ENCODE measurements at regions not wholly inside any gene's neighbourhood (a gene's known extent, or its start where the extent isn't known, plus 50 kb on each side); places are given as distances from the start of the nearest gene placed in this dataset.

DNA sequence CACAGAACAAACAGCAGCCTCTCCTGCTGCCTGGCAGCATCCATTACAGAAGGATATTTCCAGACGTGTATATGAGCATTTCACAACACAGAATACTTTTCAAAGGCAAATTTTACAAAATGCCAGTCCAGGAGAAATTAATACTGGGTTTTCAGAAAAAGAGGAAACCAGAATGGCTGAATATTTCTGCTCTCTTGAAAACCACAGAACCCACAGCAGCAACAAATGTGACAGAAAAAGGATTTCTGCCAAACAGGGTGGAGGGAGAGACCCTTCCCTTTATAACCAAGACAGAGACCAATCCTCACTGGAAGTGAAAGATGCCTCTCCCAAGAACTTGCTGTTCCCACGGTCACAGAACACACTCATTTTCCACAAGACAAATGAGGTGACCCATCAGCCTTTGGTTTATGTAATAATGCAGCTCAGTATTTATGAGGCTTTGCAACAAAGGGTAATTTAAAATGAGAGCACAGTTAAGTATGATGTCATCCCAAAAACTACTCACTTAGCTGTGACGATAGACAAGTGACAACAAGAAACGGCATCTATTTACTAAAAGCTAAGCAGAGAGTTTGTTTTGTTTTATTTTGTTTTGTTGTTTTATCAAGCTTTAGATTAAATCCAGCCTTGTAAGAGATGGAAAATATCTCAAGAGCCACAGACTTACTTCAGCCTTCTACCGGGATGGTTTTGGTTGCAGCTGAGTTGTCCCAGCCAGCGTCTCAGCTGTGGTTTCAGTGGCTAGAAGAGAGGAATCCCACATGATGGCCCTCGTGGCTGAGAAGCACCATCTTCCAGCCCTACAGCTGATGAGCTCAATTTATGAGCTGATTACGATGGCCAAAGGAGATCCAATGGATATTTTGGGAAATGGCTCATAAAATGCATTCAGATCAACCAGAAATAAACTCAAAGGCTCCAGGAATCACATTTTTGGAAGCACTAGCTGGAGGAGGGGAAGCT is 249.3 kb upstream of the AGAP1 start:
- no peak for DNase-seq
- intact Hi-C loops (cut with DNase I, micrococcal nuclease): no loop called here
- Mint-ChIP-seq H3K4me1 (no peaks in the 10 kb centered on the region), H3K4me3 (no peak overlapping the region), H3K36me3 (ENCODE audit: low read depth) (no peaks in the 10 kb centered on the region), H3K9me3 (ENCODE audit: low read depth) (no peaks in the 10 kb centered on the region), H3K27me3 (peaks cover 19% of the 10 kb centered on the region), H3K27ac (no peak overlapping the region)
- no peak for ATAC-seq
- CTCF ChIA-PET: interaction anchor here (0.6 kb wide), 1 partner anchor 352 kb away, joined by 3 read pairs; no protein-coding TSS in a partner anchor
- POLR2A ChIA-PET: no interaction called here

DNA sequence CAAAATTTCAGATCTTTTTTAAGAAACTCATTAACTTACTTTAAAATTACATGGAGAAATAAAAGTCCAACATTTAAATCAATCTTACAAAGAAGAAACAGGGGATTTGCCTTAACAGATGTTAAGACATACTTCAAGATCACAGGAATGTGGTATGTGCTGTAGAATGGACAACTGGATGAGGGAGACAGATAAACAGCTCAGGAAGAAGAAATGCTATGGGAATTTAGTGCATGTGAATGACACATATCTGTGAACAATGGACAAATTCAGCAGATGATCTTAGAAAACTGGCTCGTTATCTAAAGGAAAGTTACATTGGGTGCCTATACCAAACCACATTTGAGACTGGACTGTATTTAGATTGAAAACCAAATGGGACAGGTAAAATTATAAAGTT is 246.8 kb upstream of the AGAP1 start:
- ChIA-PET CTCF (no interaction called here), POLR2A (no interaction called here)
- DNase-seq (no peak), ATAC-seq (no peak)
- Mint-ChIP-seq H3K27ac (no peak overlapping the region), H3K4me1 (no peaks in the 10 kb centered on the region), H3K36me3 (ENCODE audit: low read depth) (no peaks in the 10 kb centered on the region), H3K9me3 (ENCODE audit: low read depth) (peaks cover 3% of the 10 kb centered on the region), H3K4me3 (no peak overlapping the region), H3K27me3 (peaks cover 16% of the 10 kb centered on the region)
- intact Hi-C loops (cut with DNase I, micrococcal nuclease): no loop called here

DNA sequence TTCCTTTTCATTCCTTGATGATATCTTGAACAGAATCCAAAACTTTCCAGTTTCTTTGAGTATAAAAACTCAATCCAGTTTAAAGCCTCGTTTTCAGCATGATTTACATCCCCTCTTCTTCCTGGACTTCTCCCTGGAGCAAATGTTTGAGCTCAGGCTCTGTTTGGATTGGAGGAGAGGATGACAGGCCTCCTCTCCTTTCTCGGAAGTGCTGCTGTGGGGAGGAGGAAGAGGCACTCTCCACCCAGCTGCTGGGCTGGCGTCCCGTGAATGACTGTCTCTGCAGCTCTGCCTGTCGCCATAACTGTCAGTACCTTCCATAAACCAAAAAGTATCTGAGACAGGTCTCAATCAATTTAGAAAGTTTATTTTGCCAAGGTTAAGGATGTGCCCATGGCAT is 238.2 kb upstream of the AGAP1 start:
- ChIA-PET POLR2A (no interaction called here), CTCF (no interaction called here)
- Mint-ChIP-seq H3K4me1 (no peaks in the 10 kb centered on the region), H3K27ac (no peak overlapping the region), H3K4me3 (no peak overlapping the region), H3K36me3 (ENCODE audit: low read depth) (no peaks in the 10 kb centered on the region), H3K27me3 (peaks cover 30% of the 10 kb centered on the region), H3K9me3 (ENCODE audit: low read depth) (no peaks in the 10 kb centered on the region)
- no peak for ATAC-seq
- no peak for DNase-seq
- intact Hi-C loops (cut with DNase I, micrococcal nuclease): no loop called here

DNA sequence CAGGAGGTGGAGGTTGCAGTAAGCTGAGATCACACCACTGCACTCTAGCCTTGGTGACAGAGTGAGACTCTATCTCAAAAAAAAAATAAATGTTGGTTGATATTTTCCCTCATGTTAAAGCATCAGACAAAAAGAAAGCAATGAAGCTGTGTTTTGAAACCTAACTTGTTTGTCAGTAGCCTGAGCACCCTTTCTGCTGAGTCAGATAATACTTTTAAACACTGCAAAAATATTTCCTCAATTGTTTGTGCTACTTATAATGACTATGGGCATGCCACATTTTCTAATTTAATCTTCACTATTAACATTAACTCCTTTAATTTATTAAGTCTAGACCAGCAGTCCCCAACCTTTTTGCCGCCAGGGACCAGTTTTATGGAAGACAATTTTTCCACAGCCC is 236.3 kb upstream of the AGAP1 start:
- ATAC-seq (no peak), DNase-seq (no peak)
- POLR2A ChIA-PET: no interaction called here
- H3K9me3 Mint-ChIP-seq (ENCODE audit: low read depth): no peaks in the 10 kb centered on the region
- H3K36me3 Mint-ChIP-seq (ENCODE audit: low read depth): no peaks in the 10 kb centered on the region
- no peak overlapping the region for H3K27ac Mint-ChIP-seq
- CTCF ChIA-PET: no interaction called here
- H3K27me3 Mint-ChIP-seq: peaks cover 40% of the 10 kb centered on the region
- intact Hi-C loops (cut with DNase I, micrococcal nuclease): no loop called here
- H3K4me3 Mint-ChIP-seq: no peak overlapping the region
- no peaks in the 10 kb centered on the region for H3K4me1 Mint-ChIP-seq

DNA sequence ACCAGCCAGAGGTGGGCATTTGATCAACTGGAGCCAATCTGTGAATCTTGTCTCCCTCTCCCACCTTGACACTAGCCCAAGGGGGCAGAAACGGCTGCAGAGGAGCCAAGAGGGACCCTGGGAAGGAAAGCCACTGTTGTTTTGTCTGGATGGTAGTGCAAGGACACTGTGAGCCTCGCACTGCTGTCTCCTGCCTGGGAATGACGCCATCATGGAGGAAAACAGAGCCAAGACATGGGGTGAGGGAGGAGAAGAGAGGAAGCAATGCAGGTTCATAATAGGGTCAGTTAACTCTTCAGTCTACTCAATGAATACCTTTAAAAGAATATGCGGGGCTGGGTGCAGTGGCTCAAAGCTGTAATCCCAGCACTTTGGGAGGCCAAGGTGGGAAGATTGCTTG is 231.1 kb upstream of the AGAP1 start:
- Mint-ChIP-seq H3K27ac (no peak overlapping the region), H3K27me3 (peaks cover 58% of the 10 kb centered on the region), H3K4me3 (no peak overlapping the region), H3K36me3 (ENCODE audit: low read depth) (no peaks in the 10 kb centered on the region), H3K9me3 (ENCODE audit: low read depth) (no peaks in the 10 kb centered on the region), H3K4me1 (no peaks in the 10 kb centered on the region)
- POLR2A ChIA-PET: no interaction called here
- CTCF ChIA-PET: interaction anchor here (0.6 kb wide), 1 partner anchor 486 kb away, joined by 3 read pairs; no protein-coding TSS in a partner anchor
- ATAC-seq (no peak), DNase-seq (no peak)
- intact Hi-C loops (cut with DNase I, micrococcal nuclease): no loop called here

DNA sequence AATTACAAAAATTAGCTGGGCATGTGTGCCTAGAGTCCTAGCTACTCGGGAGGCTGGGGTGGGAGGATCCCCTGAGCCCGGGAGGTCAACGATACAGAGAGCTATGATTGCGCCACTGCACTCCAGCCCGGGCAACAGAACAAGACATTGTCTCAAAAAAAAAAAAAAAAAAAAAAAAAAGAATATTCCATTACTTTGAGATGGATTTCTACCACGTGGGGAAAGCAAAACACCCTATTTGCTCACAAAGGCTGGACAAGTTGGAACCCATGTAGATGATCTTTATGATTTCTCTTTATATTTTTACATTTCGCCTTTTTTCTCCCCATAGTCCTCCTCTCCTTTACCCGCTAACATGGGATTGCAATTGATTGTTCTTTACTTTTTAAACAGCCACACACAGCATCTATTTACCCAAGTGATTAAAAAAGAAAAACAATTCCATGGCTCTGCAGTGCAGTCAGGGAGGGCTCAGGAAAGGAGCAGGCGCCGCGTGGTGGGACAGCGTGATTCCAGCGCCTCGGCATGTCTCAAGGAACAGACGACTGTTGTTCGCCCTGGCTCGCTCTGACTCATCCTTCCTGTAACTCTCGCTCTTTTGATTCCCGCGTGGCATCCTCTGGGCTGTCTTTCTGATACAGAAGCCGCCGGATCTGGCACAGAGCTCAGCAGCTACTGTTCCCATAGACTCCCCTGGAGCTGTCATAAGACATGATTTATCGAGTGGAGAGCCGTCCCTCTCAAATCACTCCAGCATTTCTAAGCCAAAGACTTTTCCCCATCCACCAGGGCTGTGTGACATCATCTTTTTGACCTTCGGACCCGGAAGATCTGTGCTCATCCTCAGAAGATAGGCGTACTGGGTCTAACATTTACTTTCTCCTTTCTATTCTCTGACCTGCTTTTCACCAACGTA is 230.4 kb upstream of the AGAP1 start:
- no peak overlapping the region for H3K27ac Mint-ChIP-seq
- H3K9me3 Mint-ChIP-seq (ENCODE audit: low read depth): no peaks in the 10 kb centered on the region
- DNase-seq (no peak), ATAC-seq (no peak)
- H3K4me3 Mint-ChIP-seq: no peak overlapping the region
- ChIA-PET CTCF (no interaction called here), POLR2A (no interaction called here)
- no peaks in the 10 kb centered on the region for H3K4me1 Mint-ChIP-seq
- intact Hi-C loops (cut with DNase I, micrococcal nuclease): no loop called here
- peaks cover 64% of the 10 kb centered on the region for H3K27me3 Mint-ChIP-seq
- H3K36me3 Mint-ChIP-seq (ENCODE audit: low read depth): no peaks in the 10 kb centered on the region

DNA sequence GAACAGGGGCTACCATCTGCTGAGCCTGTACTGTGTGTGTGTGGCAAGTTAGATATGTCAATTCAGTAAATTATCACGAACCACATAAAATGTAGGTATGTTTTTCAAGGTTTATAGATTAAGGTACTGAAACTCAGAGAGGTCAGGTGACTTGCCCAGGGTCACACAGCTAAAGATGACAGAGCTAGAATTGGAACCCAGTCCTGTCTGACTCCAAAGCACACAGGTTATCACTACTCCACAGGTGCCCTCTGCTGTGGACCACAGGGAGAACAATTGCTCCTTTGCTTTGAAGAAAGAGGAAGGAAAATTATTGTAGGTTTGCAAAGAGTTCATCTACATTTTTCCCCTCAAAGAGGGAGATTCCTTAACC is 229.7 kb upstream of the AGAP1 start:
- H3K27ac Mint-ChIP-seq: no peak overlapping the region
- H3K4me3 Mint-ChIP-seq: no peak overlapping the region
- DNase-seq (no peak), ATAC-seq (no peak)
- intact Hi-C loops (cut with DNase I, micrococcal nuclease): no loop called here
- CTCF ChIA-PET: no interaction called here
- POLR2A ChIA-PET: no interaction called here
- H3K27me3 Mint-ChIP-seq: peaks cover 64% of the 10 kb centered on the region
- H3K9me3 Mint-ChIP-seq (ENCODE audit: low read depth): no peaks in the 10 kb centered on the region
- H3K36me3 Mint-ChIP-seq (ENCODE audit: low read depth): no peaks in the 10 kb centered on the region
- H3K4me1 Mint-ChIP-seq: no peaks in the 10 kb centered on the region

DNA sequence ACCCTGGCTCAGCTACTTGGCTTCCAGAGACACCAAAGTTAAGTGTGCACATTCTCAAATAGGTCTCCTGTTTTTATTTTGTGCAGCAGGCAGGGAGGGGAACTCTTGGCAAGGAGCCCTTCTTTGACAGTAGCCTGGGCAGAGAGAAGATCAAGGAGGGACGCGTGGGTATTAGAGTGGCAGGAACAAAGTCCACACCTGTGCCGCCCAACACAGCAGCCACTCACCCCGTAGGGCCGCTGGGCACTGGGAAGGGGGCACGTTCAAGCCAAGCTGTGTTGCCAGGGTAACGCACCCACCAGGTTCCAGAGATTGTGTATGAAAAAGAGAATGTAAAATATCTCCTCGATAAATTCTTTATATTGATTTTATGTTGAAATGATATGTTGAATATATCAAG is 229.3 kb upstream of the AGAP1 start:
- ChIA-PET POLR2A (no interaction called here), CTCF (no interaction called here)
- Mint-ChIP-seq H3K9me3 (ENCODE audit: low read depth) (no peaks in the 10 kb centered on the region), H3K4me3 (no peak overlapping the region), H3K36me3 (ENCODE audit: low read depth) (no peaks in the 10 kb centered on the region), H3K4me1 (no peaks in the 10 kb centered on the region), H3K27ac (no peak overlapping the region), H3K27me3 (peaks cover 65% of the 10 kb centered on the region)
- intact Hi-C loops (cut with DNase I, micrococcal nuclease): no loop called here
- ATAC-seq (no peak), DNase-seq (no peak)

DNA sequence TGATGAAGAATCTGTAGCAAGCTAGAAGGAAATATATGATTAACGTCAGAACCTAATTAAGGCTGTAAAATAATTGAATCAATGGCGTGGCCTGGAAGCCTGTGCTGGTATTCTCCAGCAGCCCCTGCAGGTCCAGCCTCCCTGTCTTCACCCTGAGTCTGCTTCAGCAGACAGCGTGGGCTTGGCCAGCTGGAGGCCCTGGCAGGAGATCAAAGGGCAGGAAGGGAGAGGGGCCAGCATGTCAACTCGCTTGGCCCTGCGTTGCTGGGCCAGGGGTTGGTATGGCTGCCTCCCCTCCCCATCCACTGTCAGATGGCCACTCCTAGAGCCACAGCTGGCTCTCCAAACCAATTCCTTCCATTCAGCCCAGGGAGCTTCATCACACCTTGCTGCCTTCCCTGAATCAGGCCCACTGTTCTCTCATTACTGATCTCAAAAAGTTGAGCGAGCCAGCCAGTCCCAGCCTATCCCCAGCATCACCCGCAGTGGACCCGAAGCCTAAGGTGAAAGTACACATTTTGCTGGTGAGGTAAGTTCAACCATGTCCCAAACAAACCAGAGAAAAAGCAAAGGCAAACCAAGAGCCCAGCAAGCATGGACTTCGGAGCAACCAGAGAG is 228.4 kb upstream of the AGAP1 start:
- H3K4me3 Mint-ChIP-seq: no peak overlapping the region
- no peaks in the 10 kb centered on the region for H3K9me3 Mint-ChIP-seq (ENCODE audit: low read depth)
- CTCF ChIA-PET: no interaction called here
- peaks cover 2% of the 10 kb centered on the region for H3K4me1 Mint-ChIP-seq
- H3K27ac Mint-ChIP-seq: no peak overlapping the region
- POLR2A ChIA-PET: interaction anchor here (0.6 kb wide), 1 partner anchor 379 kb away, joined by 3 read pairs; no protein-coding TSS in a partner anchor
- no peak for DNase-seq
- ATAC-seq: no peak
- peaks cover 69% of the 10 kb centered on the region for H3K27me3 Mint-ChIP-seq
- intact Hi-C loops (cut with DNase I, micrococcal nuclease): no loop called here
- no peaks in the 10 kb centered on the region for H3K36me3 Mint-ChIP-seq (ENCODE audit: low read depth)

DNA sequence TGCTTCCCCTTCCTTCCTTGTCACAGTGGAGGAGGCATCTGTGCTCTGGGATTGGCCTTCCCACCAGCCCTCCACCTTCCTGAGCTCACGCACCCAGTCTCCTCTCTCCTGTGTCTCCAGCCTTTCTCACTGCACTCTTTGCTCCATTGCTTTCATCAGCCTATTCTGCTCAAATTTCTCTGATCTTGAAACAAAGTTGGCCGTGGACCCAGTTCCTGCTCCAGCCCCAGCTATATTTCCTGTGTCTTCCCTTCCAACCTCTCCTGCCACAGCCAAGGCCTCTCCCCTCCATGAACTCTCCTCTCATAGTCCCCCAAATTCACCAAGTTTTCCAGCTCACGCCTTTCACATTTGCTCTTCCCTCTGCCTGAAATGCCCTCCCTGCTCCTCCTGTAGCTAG is 226.6 kb upstream of the AGAP1 start:
- POLR2A ChIA-PET: no interaction called here
- no peak for ATAC-seq
- intact Hi-C loops (cut with DNase I, micrococcal nuclease): no loop called here

DNA sequence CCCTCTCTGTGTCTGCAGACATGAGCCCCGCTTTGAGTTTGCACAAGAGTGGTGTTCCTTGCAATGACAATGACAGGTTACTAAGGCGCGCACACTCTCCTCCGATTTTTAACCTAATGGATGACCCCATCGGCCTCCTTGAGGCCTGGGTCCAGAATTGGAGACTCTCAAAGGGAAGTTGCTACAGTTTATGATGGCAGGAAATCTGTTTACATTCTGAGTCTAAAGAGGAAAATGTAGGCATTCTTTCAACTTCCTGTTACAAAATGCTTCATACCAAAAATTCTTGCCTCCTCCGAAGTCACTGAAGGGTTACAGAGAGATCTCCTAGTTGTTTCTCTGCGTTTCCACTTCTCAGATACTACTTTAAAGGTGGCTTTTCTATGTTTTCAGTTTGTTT is 225.3 kb upstream of the AGAP1 start:
- Mint-ChIP-seq H3K4me3 (no peak overlapping the region), H3K36me3 (ENCODE audit: low read depth) (no peaks in the 10 kb centered on the region), H3K9me3 (ENCODE audit: low read depth) (no peaks in the 10 kb centered on the region), H3K4me1 (peaks cover 9% of the 10 kb centered on the region), H3K27me3 (peaks cover 66% of the 10 kb centered on the region), H3K27ac (no peak overlapping the region)
- CTCF ChIA-PET: no interaction called here
- ATAC-seq: no peak
- intact Hi-C loops (cut with DNase I, micrococcal nuclease): no loop called here
- POLR2A ChIA-PET: no interaction called here
- no peak for DNase-seq

More for the DNA sequence above, 226.6 kb upstream of the AGAP1 start:
- Mint-ChIP-seq H3K4me1 (peaks cover 9% of the 10 kb centered on the region), H3K27me3 (peaks cover 66% of the 10 kb centered on the region), H3K36me3 (ENCODE audit: low read depth) (no peaks in the 10 kb centered on the region), H3K4me3 (no peak overlapping the region), H3K27ac (no peak overlapping the region), H3K9me3 (ENCODE audit: low read depth) (no peaks in the 10 kb centered on the region)
- CTCF ChIA-PET: interaction anchor here (0.7 kb wide), 1 partner anchor 340 kb away, joined by 3 read pairs; no protein-coding TSS in a partner anchor
- no peak for DNase-seq

Measured in activated CD4-positive, alpha-beta T cell treated with anti-CD3 and anti-CD28 coated beads for 36 hours (primary cell).